Muscle of arm (tissue), 1 donor: ENCODE measurements at regions not wholly inside any gene's neighbourhood (a gene's known extent, or its start where the extent isn't known, plus 50 kb on each side); places are given as distances from the start of the nearest gene placed in this dataset.
A peak's percentile ranks its signal among the peaks of the same experiment; 100 is the strongest.

Source experiments
- DNase-seq: peaks from one replicate; pipeline ENCODE4 v3.0.0-alpha.2; 2013

DNA sequence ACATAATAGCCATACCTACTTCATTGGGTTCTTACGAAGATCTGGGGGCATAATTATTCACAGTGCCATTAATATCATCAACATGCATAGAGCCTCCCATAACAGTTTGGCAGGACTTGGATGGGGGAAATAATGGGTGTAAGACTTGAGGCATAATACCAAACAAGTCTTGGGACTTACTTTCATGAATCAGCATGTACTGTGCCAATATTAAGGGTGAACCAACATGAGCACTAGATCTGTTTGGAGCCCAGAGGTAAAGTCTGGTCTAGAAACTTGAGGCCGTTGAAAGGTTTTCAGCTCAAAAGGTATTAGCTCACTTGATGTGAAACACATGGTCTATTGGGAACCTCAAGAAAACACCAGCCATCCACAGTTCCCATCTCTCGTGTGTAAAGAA lies 56.7 kb upstream of the ZC3H11B start:
- DNase-seq = no peak

DNA sequence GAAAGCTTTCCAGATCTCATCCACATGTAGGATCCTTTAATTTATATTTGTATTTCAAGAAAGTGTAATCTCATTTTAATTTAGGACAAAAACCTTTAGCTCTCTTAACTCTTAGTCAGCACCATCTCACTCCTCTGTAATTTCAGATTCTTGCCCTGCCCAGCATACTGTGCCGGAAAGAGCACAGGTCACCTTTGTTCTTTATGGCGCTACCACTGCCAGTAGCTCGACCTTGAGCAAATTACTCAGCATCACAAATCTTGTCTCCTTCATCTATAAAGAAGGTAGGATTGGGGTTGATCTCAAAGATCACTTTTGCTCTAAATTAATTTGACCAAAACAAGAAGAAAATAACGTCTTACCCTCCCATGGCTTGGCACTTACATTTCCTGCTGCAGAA lies 56.1 kb upstream of the ZC3H11B start:
- no peak for DNase-seq

DNA sequence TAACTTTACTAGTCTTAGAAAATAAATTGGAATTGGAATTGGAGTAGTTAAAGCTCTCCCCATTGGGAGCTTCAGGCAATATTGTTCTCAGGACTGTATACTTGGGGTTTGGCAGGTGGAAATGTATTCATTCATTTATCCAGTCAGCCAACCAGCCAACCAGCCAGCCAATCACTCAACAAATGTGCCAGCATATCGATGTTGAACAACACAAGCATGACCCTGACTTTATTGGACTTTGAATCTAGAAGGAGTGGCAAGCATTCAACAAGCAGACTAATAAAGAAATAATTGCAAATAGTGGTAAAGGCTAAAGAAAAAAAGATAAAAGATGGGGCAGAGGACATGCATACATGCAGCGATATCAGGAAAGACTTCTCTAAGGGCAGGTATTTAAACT lies 55.5 kb upstream of the ZC3H11B start:
- no peak for DNase-seq

DNA sequence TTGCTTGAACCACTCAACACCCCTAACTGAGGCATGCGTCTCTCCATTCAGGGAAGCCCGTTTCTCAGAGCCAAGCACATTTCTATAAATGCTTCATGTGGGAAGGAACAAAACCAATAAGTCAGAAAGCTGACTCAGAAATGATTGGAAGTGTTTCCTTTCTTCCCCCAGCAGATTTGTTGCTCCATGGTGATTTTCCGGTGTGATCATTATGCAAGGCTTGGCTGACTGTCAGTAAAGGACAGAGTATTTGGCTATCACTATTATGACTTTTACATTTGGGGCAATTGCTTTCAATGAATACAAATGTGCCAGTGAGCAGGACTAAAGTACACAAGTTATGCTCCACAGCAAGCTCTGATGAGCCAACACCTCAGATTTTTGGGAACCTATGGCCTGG lies 53.3 kb upstream of the ZC3H11B start:
- peak; percentile 74 for DNase-seq

DNA sequence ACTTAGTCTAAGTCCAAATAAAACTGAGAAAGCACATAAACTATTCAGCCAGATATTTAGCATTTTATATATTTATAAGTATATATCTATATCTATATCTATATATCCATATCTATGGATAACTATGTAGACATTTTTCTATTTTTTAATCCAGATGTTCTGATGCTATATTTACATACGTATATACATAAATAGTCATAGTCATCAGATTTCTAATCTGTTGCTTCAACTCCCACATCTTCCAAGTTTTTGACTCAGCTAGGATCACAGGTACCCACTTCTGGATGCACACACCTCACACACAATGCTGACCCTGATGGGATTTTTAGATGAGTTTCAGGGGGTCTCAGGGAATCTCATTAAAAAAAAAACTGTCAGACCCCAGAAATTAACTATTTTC lies 52.2 kb upstream of the ZC3H11B start:
- no peak for DNase-seq

DNA sequence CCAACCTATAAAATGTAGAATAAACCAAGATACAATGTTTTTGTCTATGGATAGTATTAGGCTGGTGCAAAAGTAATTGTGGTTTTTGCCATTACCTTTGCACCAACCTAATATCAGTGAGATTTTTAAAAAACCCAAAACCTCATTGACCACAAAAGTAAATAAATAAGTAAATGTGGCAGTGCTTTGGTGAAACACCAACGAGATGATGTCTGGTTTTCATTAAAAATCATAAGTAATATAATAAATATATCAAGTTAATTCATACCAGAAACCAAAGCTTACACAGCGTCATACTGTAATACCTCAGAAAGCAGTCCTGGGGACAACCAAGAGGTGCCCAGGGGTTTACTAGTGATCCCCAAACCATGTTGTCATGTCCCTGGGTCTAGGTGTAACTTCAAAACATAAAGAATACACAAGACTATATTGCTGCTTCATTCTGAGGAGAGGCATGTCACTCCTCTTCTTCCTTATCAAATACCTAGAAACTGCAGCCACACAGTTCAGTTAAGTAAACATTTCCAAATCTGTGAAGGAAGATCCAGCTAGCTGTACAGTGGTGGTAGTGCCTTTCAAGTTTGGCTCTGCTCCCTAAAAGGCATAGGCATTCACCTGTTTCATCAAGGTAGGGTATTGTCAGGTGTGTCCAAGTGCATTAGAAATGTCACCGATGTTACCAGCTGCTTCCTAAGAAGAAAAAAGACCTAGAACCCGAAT lies 51.6 kb upstream of the ZC3H11B start:
- DNase-seq = no peak
